PC-3 (cell line): ENCODE measurements at regions not wholly inside any gene's neighbourhood (a gene's known extent, or its start where the extent isn't known, plus 50 kb on each side); places are given as distances from the start of the nearest gene placed in this dataset.

Experiments
- ATAC-seq: fragments of 200-7000 bp; cut with Tn5 transposase; 2 replicates; pipeline ENCODE4 v1.9.1; 2020; ENCODE audit warnings: mild to moderate bottlenecking, moderate library complexity
- BruUV-seq: library from RNA; stranded (reverse); fragments of 400-500 nt; replicated peaks from 2 replicates; lab custom pipeline; 2021; lab: Mats Ljungman, UMichigan
- CTCF ChIA-PET: fragments of 300-600 bp; sonication (Branson Sonifier 250); formaldehyde crosslinking; loops from one replicate; lab custom pipeline; 2022; ENCODE audit warnings: antibody characterized with exemption; lab: Charles Lee
- POLR2A ChIA-PET: fragments of 300-600 bp; sonication (Branson Sonifier 250); formaldehyde crosslinking; loops from one replicate; lab custom pipeline; 2022; ENCODE audit warnings: antibody characterized with exemption; ENCODE audit not compliant: unreplicated experiment; lab: Charles Lee
- DNase-seq: peaks from one replicate; pipeline ENCODE4 v3.0.0-alpha.2; 2015
- H2AFZ ChIP-seq: fragments of 300-600 bp; sonication (generic); 2 replicates; pipeline ENCODE4 v1.6.0; 2016; ENCODE audit warnings: antibody characterized with exemption, low read length
- H3F3A ChIP-seq: fragments of 300-600 bp; sonication (generic); one replicate; pipeline ENCODE4 v1.6.0; 2017; ENCODE audit warnings: antibody characterized with exemption, low read length, control low read depth, mild to moderate bottlenecking; ENCODE audit not compliant: unreplicated experiment
- H3K27ac ChIP-seq: fragments of 300-600 bp; sonication (generic); 2 replicates; pipeline ENCODE4 v1.5.1; 2016; ENCODE audit warnings: mild to moderate bottlenecking, low read length
- H3K27me3 ChIP-seq: fragments of 300-600 bp; sonication (generic); 2 replicates; pipeline ENCODE4 v1.6.1; 2016; ENCODE audit warnings: low read length, mixed read lengths
- H3K36me3 ChIP-seq: fragments of 300-600 bp; sonication (generic); 2 replicates; pipeline ENCODE4 v1.6.1; 2016; ENCODE audit warnings: low read depth, mixed run types, low read length, mixed read lengths
- H3K4me1 ChIP-seq: fragments of 300-600 bp; sonication (generic); 2 replicates; pipeline ENCODE4 v1.5.1; 2016; ENCODE audit warnings: low read length; ENCODE audit not compliant: insufficient read depth
- H3K4me2 ChIP-seq: fragments of 300-600 bp; sonication (generic); 2 replicates; pipeline ENCODE4 v1.6.0; 2016; ENCODE audit warnings: low read length
- H3K4me3 ChIP-seq: fragments of 300-600 bp; sonication (generic); 2 replicates; pipeline ENCODE4 v1.5.1; 2016; ENCODE audit warnings: mild to moderate bottlenecking, low read length, mixed read lengths
- H3K79me2 ChIP-seq: fragments of 300-600 bp; sonication (generic); 2 replicates; pipeline ENCODE4 v1.6.1; 2017; ENCODE audit warnings: low read length, mixed read lengths
- H3K9ac ChIP-seq: fragments of 300-600 bp; sonication (generic); 2 replicates; pipeline ENCODE4 v1.6.0; 2016; ENCODE audit warnings: mild to moderate bottlenecking, low read length
- H3K9me2 ChIP-seq: fragments of 300-600 bp; sonication (generic); replicated peaks from 2 replicates; pipeline ENCODE4 v1.6.1; 2016; ENCODE audit warnings: mixed run types, low read length, mixed read lengths
- H3K9me3 ChIP-seq: fragments of 300-600 bp; sonication (generic); 2 replicates; pipeline ENCODE4 v1.6.1; 2016; ENCODE audit warnings: low read length, mixed read lengths
- H4K20me1 ChIP-seq: fragments of 300-600 bp; sonication (generic); 2 replicates; pipeline ENCODE4 v1.6.1; 2016; ENCODE audit warnings: low read length, mixed read lengths
- EZH2 ChIP-seq: fragments of 300-600 bp; sonication (generic); IDR thresholded peaks from one replicate; pipeline ENCODE4 v1.6.1; 2017; ENCODE audit warnings: antibody characterized with exemption, mild to moderate bottlenecking, low read length; ENCODE audit not compliant: unreplicated experiment
- EZH2phosphoT487 ChIP-seq: fragments of 300-600 bp; sonication (generic); IDR thresholded peaks from 2 replicates; pipeline ENCODE4 v1.6.1; 2018; ENCODE audit warnings: mild to moderate bottlenecking, antibody characterized with exemption, low read length, borderline replicate concordance
- intact Hi-C: fragments of 100-400 bp; cut with micrococcal nuclease; formaldehyde crosslinking; loops from 2 replicates; pipeline ENCODE4 v1.9.0; 2023
- TF ChIP-seq, protein P1 (sequence below): fragments of 300-600 bp; sonication (generic); conservative IDR thresholded peaks from 2 replicates; pipeline ENCODE4 v1.5.1; 2017; ENCODE audit warnings: antibody characterized with exemption, low read depth, mild to moderate bottlenecking, low read length

GRCh38 chr18:78697446-78697845 is 282.2 kb upstream of the SALL3 start:
- BruUV-seq: no TSS peak
- CTCF ChIA-PET: no interaction called here

GRCh38 chr18:78698914-78699313 is 280.7 kb upstream of the SALL3 start:
- Histone ChIP-seq H3F3A (no peaks in the 10 kb centered on the region), H3K79me2 (no peaks in the 10 kb centered on the region), H3K27me3 (peaks cover 50% of the 10 kb centered on the region), H3K4me1 (no peaks in the 10 kb centered on the region), H3K9ac (no peak overlapping the region), H2AFZ (no peak overlapping the region), H4K20me1 (no peaks in the 10 kb centered on the region), H3K27ac (no peak overlapping the region), H3K36me3 (no peaks in the 10 kb centered on the region), H3K9me3 (no peaks in the 10 kb centered on the region), H3K4me2 (no peak overlapping the region), H3K4me3 (no peak overlapping the region), H3K9me2 (no peaks in the 10 kb centered on the region)
- ATAC-seq (no peak), DNase-seq (no peak)
- TF ChIP-seq EZH2 (no peak), EZH2phosphoT487 (no peak)
- TF ChIP-seq, protein P1, sequence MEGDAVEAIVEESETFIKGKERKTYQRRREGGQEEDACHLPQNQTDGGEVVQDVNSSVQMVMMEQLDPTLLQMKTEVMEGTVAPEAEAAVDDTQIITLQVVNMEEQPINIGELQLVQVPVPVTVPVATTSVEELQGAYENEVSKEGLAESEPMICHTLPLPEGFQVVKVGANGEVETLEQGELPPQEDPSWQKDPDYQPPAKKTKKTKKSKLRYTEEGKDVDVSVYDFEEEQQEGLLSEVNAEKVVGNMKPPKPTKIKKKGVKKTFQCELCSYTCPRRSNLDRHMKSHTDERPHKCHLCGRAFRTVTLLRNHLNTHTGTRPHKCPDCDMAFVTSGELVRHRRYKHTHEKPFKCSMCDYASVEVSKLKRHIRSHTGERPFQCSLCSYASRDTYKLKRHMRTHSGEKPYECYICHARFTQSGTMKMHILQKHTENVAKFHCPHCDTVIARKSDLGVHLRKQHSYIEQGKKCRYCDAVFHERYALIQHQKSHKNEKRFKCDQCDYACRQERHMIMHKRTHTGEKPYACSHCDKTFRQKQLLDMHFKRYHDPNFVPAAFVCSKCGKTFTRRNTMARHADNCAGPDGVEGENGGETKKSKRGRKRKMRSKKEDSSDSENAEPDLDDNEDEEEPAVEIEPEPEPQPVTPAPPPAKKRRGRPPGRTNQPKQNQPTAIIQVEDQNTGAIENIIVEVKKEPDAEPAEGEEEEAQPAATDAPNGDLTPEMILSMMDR: no peak
- POLR2A ChIA-PET: no interaction called here
- BruUV-seq: no TSS peak
- intact Hi-C loops: no loop called here
- CTCF ChIA-PET: no interaction called here

More at GRCh38 chr18:78697446-78697845, 282.2 kb upstream of the SALL3 start:
- TF ChIP-seq, protein P1: no peak
- TF ChIP-seq EZH2phosphoT487: no peak
- TF ChIP-seq EZH2: no peak
- no peak overlapping the region for H3K9ac ChIP-seq
- no peaks in the 10 kb centered on the region for H3K4me1 ChIP-seq
- no peaks in the 10 kb centered on the region for H3K9me3 ChIP-seq
- H3K4me3 ChIP-seq: no peak overlapping the region
- POLR2A ChIA-PET: interaction anchor here (0.6 kb wide), 1 partner anchor 27 kb away, joined by 3 read pairs; no protein-coding TSS in a partner anchor
- no peaks in the 10 kb centered on the region for H3K79me2 ChIP-seq
- H4K20me1 ChIP-seq: no peaks in the 10 kb centered on the region
- no peaks in the 10 kb centered on the region for H3F3A ChIP-seq
- ATAC-seq: no peak
- intact Hi-C loops: no loop called here
- no peaks in the 10 kb centered on the region for H3K36me3 ChIP-seq
- H3K27me3 ChIP-seq: peaks cover 48% of the 10 kb centered on the region
- H3K4me2 ChIP-seq: no peak overlapping the region
- no peak for DNase-seq
- no peaks in the 10 kb centered on the region for H3K9me2 ChIP-seq
- no peak overlapping the region for H3K27ac ChIP-seq
- no peak overlapping the region for H2AFZ ChIP-seq

DNA sequence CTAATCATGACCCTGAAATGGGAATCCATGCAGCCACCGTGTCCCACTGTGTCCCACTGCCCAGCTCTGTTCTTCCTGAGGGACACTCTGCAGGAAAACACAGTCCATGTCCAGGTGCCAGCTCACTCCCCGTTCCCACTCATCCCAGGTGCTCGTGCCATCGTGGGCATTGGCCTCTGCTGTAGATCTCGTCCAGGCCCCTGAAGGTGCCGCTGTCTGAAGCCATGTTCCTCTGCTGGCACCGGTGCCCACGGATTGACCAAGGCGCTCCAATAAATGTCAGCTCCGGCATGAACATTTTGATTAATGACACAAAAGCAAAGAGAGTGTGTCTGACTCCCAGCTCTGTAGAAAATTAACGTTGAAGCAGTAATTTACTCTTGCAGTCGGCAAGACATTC is 280.1 kb upstream of the SALL3 start:
- CTCF ChIA-PET: no interaction called here
- Histone ChIP-seq H3K4me1 (no peaks in the 10 kb centered on the region), H3K9me2 (no peaks in the 10 kb centered on the region), H3K4me3 (no peak overlapping the region), H3K79me2 (no peaks in the 10 kb centered on the region), H3K9me3 (no peaks in the 10 kb centered on the region), H2AFZ (no peak overlapping the region), H3F3A (no peaks in the 10 kb centered on the region), H3K36me3 (no peaks in the 10 kb centered on the region), H3K9ac (no peak overlapping the region), H3K27me3 (peaks cover 50% of the 10 kb centered on the region), H3K4me2 (no peak overlapping the region), H4K20me1 (no peaks in the 10 kb centered on the region), H3K27ac (no peak overlapping the region)
- ATAC-seq (no peak), DNase-seq (no peak)
- TF ChIP-seq EZH2 (no peak), EZH2phosphoT487 (no peak)
- TF ChIP-seq, protein P1: no peak
- BruUV-seq: no TSS peak
- intact Hi-C loops: no loop called here
- POLR2A ChIA-PET: no interaction called here
